GM23338 (cell line): ENCODE measurements at regions not wholly inside any gene's neighbourhood (a gene's known extent, or its start where the extent isn't known, plus 50 kb on each side); places are given as distances from the start of the nearest gene placed in this dataset.

Experiments used
- CREB1 ChIP-seq: fragments of 250-450 bp; sonication (Bioruptor Pico); IDR thresholded peaks from 2 replicates; pipeline ENCODE4 v1.5.0; 2020; ENCODE audit warnings: low read depth, mild to moderate bottlenecking, moderate library complexity
- EZH2 ChIP-seq: fragments of 200-600 bp; sonication (generic); IDR thresholded peaks from one replicate; pipeline ENCODE4 v1.8.0; 2017; ENCODE audit warnings: antibody characterized with exemption, mild to moderate bottlenecking, low read depth; ENCODE audit not compliant: unreplicated experiment
- POLR2AphosphoS5 ChIP-seq: IDR thresholded peaks from 2 replicates; pipeline ENCODE4 v1.6.1; 2016; ENCODE audit warnings: antibody characterized with exemption, low read depth
- TF ChIP-seq, protein P1 (sequence below), 2 experiments: fragments of 200-600 bp in 1 of 2; sonication (generic) in 1 of 2; conservative IDR thresholded peaks; 2 replicates each; pipeline versions ENCODE4 v1.5.1 to v1.6.1; 2016 to 2017; ENCODE audit warnings: antibody characterized with exemption in 2 of 2, low read depth in 2 of 2, mild to moderate bottlenecking in 2 of 2, moderate library complexity in 1 of 2
- TF ChIP-seq, protein P2 (sequence below): IDR thresholded peaks from one replicate; pipeline ENCODE4 v1.6.1; 2018; ENCODE audit warnings: antibody characterized with exemption; ENCODE audit not compliant: unreplicated experiment

DNA sequence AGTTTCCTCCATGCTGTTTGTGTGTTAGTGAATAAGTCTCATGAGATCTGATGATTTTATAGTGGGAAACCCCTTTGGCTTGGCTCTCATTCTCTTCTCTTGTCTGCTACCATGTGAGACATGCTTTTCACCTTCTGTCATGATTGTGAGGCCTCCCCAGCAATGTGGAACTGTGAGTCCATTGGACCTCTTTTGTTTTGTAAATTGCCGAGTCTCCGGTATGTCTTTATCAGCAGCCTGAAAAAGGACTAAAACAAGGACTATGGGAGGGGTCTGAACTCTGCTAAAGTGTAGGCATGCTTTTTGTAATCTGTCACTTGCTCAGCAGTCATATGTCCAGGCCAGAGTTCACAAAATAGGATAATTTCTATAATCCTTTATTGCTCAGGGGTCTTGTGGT is 164.0 kb upstream of the SNX7 start:
- TF ChIP-seq, protein P1, sequence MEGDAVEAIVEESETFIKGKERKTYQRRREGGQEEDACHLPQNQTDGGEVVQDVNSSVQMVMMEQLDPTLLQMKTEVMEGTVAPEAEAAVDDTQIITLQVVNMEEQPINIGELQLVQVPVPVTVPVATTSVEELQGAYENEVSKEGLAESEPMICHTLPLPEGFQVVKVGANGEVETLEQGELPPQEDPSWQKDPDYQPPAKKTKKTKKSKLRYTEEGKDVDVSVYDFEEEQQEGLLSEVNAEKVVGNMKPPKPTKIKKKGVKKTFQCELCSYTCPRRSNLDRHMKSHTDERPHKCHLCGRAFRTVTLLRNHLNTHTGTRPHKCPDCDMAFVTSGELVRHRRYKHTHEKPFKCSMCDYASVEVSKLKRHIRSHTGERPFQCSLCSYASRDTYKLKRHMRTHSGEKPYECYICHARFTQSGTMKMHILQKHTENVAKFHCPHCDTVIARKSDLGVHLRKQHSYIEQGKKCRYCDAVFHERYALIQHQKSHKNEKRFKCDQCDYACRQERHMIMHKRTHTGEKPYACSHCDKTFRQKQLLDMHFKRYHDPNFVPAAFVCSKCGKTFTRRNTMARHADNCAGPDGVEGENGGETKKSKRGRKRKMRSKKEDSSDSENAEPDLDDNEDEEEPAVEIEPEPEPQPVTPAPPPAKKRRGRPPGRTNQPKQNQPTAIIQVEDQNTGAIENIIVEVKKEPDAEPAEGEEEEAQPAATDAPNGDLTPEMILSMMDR (conservative IDR thresholded peaks at IDR 0.05; ENCODE audit: low read depth in 2 of 2), result no peak
- TF ChIP-seq, protein P2, sequence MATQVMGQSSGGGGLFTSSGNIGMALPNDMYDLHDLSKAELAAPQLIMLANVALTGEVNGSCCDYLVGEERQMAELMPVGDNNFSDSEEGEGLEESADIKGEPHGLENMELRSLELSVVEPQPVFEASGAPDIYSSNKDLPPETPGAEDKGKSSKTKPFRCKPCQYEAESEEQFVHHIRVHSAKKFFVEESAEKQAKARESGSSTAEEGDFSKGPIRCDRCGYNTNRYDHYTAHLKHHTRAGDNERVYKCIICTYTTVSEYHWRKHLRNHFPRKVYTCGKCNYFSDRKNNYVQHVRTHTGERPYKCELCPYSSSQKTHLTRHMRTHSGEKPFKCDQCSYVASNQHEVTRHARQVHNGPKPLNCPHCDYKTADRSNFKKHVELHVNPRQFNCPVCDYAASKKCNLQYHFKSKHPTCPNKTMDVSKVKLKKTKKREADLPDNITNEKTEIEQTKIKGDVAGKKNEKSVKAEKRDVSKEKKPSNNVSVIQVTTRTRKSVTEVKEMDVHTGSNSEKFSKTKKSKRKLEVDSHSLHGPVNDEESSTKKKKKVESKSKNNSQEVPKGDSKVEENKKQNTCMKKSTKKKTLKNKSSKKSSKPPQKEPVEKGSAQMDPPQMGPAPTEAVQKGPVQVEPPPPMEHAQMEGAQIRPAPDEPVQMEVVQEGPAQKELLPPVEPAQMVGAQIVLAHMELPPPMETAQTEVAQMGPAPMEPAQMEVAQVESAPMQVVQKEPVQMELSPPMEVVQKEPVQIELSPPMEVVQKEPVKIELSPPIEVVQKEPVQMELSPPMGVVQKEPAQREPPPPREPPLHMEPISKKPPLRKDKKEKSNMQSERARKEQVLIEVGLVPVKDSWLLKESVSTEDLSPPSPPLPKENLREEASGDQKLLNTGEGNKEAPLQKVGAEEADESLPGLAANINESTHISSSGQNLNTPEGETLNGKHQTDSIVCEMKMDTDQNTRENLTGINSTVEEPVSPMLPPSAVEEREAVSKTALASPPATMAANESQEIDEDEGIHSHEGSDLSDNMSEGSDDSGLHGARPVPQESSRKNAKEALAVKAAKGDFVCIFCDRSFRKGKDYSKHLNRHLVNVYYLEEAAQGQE, result no peak
- TF ChIP-seq EZH2, result no peak
- no peak for TF ChIP-seq POLR2AphosphoS5
- no peak for TF ChIP-seq CREB1
